ENCODE measurements at regions not wholly inside any gene's neighbourhood (a gene's known extent, or its start where the extent isn't known, plus 50 kb on each side); places are given as distances from the start of the nearest gene placed in this dataset.

DNA sequence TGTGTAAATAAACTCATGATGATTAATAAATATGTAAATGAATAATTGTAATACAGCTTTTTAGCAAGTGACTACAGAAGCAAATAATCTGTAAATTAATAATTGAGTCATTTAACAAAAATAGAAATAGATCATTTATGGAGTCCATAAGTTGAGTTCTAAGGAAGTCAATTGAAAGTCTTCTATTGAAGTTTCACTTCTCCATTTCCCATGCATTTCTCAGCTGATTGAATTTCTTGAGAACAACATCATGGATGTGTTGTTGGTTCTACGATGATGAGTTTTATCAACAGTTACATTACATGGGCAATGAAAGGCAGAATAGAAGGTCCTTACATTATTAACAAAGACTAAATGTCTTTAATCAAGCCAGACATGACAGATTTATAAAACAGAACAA, 290.4 kb downstream of the MAP2K6 start:
- H3K4me2 ChIP-seq (ENCODE audit: low read length) = no peak overlapping the region
- H3F3A ChIP-seq (ENCODE audit: insufficient read depth, low read length, poor library complexity, severe bottlenecking) = no peaks in the 10 kb centered on the region
- no peaks in the 10 kb centered on the region for H3K36me3 ChIP-seq (ENCODE audit: insufficient read depth, low read length)
- H3K27ac ChIP-seq (ENCODE audit: low read length) = no peak overlapping the region
- H4K20me1 ChIP-seq (ENCODE audit: insufficient read depth) = no peaks in the 10 kb centered on the region
- no peak overlapping the region for H3K4me3 ChIP-seq (ENCODE audit: low read length)
- H3K79me2 ChIP-seq (replicated peaks; ENCODE audit: insufficient read depth, low read length) = no peaks in the 10 kb centered on the region
- H2AFZ ChIP-seq (ENCODE audit: low read depth, low read length) = no peak overlapping the region
- no peak overlapping the region for H3K9ac ChIP-seq (ENCODE audit: low read length)
- no peaks in the 10 kb centered on the region for H3K9me3 ChIP-seq (ENCODE audit: low read length)
- TF ChIP-seq EZH2 (IDR thresholded peaks at IDR 0.05; ENCODE audit: borderline replicate concordance, insufficient read depth, low read length, poor library complexity, severe bottlenecking) (no peak), TAF1 (IDR thresholded peaks at IDR 0.05; ENCODE audit: low read depth) (no peak), POLR2AphosphoS5 (IDR thresholded peaks at IDR 0.05) (no peak), EP300 (conservative IDR thresholded peaks at IDR 0.05; ENCODE audit: poor library complexity, severe bottlenecking) (no peak), RAD21 (conservative IDR thresholded peaks at IDR 0.05) (no peak), MXI1 (conservative IDR thresholded peaks at IDR 0.05; ENCODE audit: poor library complexity, severe bottlenecking) (no peak), SMC3 (conservative IDR thresholded peaks at IDR 0.05; ENCODE audit: poor library complexity) (no peak)
- TF ChIP-seq, protein P1, sequence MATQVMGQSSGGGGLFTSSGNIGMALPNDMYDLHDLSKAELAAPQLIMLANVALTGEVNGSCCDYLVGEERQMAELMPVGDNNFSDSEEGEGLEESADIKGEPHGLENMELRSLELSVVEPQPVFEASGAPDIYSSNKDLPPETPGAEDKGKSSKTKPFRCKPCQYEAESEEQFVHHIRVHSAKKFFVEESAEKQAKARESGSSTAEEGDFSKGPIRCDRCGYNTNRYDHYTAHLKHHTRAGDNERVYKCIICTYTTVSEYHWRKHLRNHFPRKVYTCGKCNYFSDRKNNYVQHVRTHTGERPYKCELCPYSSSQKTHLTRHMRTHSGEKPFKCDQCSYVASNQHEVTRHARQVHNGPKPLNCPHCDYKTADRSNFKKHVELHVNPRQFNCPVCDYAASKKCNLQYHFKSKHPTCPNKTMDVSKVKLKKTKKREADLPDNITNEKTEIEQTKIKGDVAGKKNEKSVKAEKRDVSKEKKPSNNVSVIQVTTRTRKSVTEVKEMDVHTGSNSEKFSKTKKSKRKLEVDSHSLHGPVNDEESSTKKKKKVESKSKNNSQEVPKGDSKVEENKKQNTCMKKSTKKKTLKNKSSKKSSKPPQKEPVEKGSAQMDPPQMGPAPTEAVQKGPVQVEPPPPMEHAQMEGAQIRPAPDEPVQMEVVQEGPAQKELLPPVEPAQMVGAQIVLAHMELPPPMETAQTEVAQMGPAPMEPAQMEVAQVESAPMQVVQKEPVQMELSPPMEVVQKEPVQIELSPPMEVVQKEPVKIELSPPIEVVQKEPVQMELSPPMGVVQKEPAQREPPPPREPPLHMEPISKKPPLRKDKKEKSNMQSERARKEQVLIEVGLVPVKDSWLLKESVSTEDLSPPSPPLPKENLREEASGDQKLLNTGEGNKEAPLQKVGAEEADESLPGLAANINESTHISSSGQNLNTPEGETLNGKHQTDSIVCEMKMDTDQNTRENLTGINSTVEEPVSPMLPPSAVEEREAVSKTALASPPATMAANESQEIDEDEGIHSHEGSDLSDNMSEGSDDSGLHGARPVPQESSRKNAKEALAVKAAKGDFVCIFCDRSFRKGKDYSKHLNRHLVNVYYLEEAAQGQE (IDR thresholded peaks at IDR 0.05; ENCODE audit: borderline replicate concordance) = no peak
- TF ChIP-seq, protein P2, sequence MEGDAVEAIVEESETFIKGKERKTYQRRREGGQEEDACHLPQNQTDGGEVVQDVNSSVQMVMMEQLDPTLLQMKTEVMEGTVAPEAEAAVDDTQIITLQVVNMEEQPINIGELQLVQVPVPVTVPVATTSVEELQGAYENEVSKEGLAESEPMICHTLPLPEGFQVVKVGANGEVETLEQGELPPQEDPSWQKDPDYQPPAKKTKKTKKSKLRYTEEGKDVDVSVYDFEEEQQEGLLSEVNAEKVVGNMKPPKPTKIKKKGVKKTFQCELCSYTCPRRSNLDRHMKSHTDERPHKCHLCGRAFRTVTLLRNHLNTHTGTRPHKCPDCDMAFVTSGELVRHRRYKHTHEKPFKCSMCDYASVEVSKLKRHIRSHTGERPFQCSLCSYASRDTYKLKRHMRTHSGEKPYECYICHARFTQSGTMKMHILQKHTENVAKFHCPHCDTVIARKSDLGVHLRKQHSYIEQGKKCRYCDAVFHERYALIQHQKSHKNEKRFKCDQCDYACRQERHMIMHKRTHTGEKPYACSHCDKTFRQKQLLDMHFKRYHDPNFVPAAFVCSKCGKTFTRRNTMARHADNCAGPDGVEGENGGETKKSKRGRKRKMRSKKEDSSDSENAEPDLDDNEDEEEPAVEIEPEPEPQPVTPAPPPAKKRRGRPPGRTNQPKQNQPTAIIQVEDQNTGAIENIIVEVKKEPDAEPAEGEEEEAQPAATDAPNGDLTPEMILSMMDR (IDR thresholded peaks at IDR 0.05; ENCODE audit: poor library complexity, severe bottlenecking) = no peak
- no peaks in the 10 kb centered on the region for H3K9me2 ChIP-seq (ENCODE audit: insufficient read depth, low read length)
- H3K27me3 ChIP-seq (ENCODE audit: insufficient read depth, low read depth, low read length) = no peaks in the 10 kb centered on the region

DNA sequence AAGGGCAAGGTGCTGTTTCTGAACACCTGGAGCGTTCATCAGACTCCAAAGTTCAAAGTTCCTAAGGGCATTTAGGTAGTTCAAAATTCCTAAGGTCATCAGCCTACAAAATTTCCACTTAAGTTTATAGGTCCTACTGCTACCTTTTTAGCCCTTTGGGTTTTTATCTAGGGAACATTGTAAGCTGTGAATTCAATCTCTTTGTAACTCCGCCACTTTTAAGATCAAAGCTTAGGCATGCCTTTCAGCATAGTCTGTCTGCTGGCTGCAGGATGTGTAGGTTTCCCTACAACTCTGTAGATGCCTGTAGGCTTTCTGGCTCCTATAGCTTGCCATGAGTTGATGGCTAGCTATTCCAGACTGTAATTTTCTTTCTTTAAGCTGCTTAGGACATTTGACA, 291.6 kb downstream of the MAP2K6 start:
- TF ChIP-seq EZH2 (IDR thresholded peaks at IDR 0.05; ENCODE audit: borderline replicate concordance, insufficient read depth, low read length, poor library complexity, severe bottlenecking) (no peak), SMC3 (conservative IDR thresholded peaks at IDR 0.05; ENCODE audit: poor library complexity) (no peak), POLR2AphosphoS5 (IDR thresholded peaks at IDR 0.05) (no peak), MXI1 (conservative IDR thresholded peaks at IDR 0.05; ENCODE audit: poor library complexity, severe bottlenecking) (no peak), EP300 (conservative IDR thresholded peaks at IDR 0.05; ENCODE audit: poor library complexity, severe bottlenecking) (no peak), TAF1 (IDR thresholded peaks at IDR 0.05; ENCODE audit: low read depth) (no peak), RAD21 (conservative IDR thresholded peaks at IDR 0.05) (no peak)
- TF ChIP-seq, protein P1 (IDR thresholded peaks at IDR 0.05; ENCODE audit: borderline replicate concordance) = no peak
- TF ChIP-seq, protein P2 (IDR thresholded peaks at IDR 0.05; ENCODE audit: poor library complexity, severe bottlenecking) = no peak
- Histone ChIP-seq H3K9me3 (ENCODE audit: low read length) (no peaks in the 10 kb centered on the region), H4K20me1 (ENCODE audit: insufficient read depth) (no peaks in the 10 kb centered on the region), H3K9ac (ENCODE audit: low read length) (no peak overlapping the region), H3K27me3 (ENCODE audit: insufficient read depth, low read depth, low read length) (no peaks in the 10 kb centered on the region), H3K4me3 (ENCODE audit: low read length) (no peak overlapping the region), H3K4me2 (ENCODE audit: low read length) (no peak overlapping the region), H2AFZ (ENCODE audit: low read depth, low read length) (no peak overlapping the region), H3F3A (ENCODE audit: insufficient read depth, low read length, poor library complexity, severe bottlenecking) (no peaks in the 10 kb centered on the region), H3K79me2 (replicated peaks; ENCODE audit: insufficient read depth, low read length) (no peaks in the 10 kb centered on the region), H3K9me2 (ENCODE audit: insufficient read depth, low read length) (no peaks in the 10 kb centered on the region), H3K36me3 (ENCODE audit: insufficient read depth, low read length) (no peaks in the 10 kb centered on the region), H3K27ac (ENCODE audit: low read length) (no peak overlapping the region)
